KMS-11 (cell line): ENCODE measurements at regions not wholly inside any gene's neighbourhood (a gene's known extent, or its start where the extent isn't known, plus 50 kb on each side); places are given as distances from the start of the nearest gene placed in this dataset.

Experiments
- H2AFZ ChIP-seq: fragments of 200-600 bp; sonication (generic); 2 replicates; pipeline ENCODE4 v1.6.1; 2016; ENCODE audit warnings: antibody characterized with exemption, mixed run types, low read depth
- H3K27ac ChIP-seq: fragments of 200-600 bp; sonication (generic); 2 replicates; pipeline ENCODE4 v1.6.1; 2016; ENCODE audit warnings: mild to moderate bottlenecking, mixed run types
- H3K27me3 ChIP-seq: fragments of 200-600 bp; sonication (generic); 2 replicates; pipeline ENCODE4 v1.6.1; 2017; ENCODE audit warnings: mild to moderate bottlenecking, low read depth, mixed run types, moderate library complexity; ENCODE audit not compliant: insufficient read depth
- H3K36me3 ChIP-seq: fragments of 200-600 bp; sonication (generic); 2 replicates; pipeline ENCODE4 v1.6.1; 2017; ENCODE audit warnings: mild to moderate bottlenecking, mixed run types; ENCODE audit not compliant: insufficient read depth
- H3K4me1 ChIP-seq: fragments of 200-600 bp; sonication (generic); 2 replicates; pipeline ENCODE4 v1.6.1; 2016; ENCODE audit warnings: mild to moderate bottlenecking, low read depth, mixed run types; ENCODE audit not compliant: poor library complexity, severe bottlenecking
- H3K4me2 ChIP-seq: fragments of 200-600 bp; sonication (generic); 2 replicates; pipeline ENCODE4 v1.7.0; 2016; ENCODE audit warnings: mild to moderate bottlenecking, mixed run types
- H3K4me3 ChIP-seq: fragments of 200-600 bp; sonication (generic); IDR thresholded peaks from 2 replicates; pipeline ENCODE4 v1.6.1; 2017; ENCODE audit warnings: low read depth, low read length, mixed read lengths; ENCODE audit not compliant: insufficient read depth
- H3K79me2 ChIP-seq: fragments of 200-600 bp; sonication (generic); 2 replicates; pipeline ENCODE4 v1.6.1; 2016; ENCODE audit warnings: low read depth, mixed run types; ENCODE audit not compliant: insufficient read depth
- H3K9ac ChIP-seq: fragments of 200-600 bp; sonication (generic); 2 replicates; pipeline ENCODE4 v1.6.1; 2016; ENCODE audit warnings: mild to moderate bottlenecking, mixed run types
- H4K20me1 ChIP-seq: fragments of 200-600 bp; sonication (generic); 2 replicates; pipeline ENCODE4 v1.6.1; 2016; ENCODE audit warnings: mild to moderate bottlenecking, mixed run types; ENCODE audit not compliant: insufficient read depth
- TF ChIP-seq, protein P1 (sequence below): fragments of 200-600 bp; sonication (generic); conservative IDR thresholded peaks from 2 replicates; pipeline ENCODE4 v1.6.1; 2017; ENCODE audit warnings: low read depth, mild to moderate bottlenecking, antibody characterized with exemption, low read length, moderate library complexity, mixed read lengths

DNA sequence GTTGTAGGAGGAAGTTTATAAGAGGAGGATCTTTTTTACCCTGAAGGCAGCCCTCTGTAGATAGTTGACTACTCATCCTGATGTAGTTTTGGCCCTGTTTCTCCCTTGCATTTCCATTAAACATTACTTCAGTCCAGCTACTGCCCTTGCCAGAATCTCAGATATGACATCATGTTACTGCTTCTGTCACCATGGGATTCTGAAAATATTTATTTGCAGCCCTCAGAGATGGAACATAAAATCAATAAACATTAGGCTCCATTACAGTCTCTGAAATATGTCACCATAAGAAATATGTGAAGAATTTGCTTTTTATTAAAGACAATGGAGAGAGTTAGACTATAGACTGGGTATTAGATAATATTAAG is 68.7 kb upstream of the STK39 start:
- peaks cover 21% of the 10 kb centered on the region for H3K4me1 ChIP-seq
- H3K79me2 ChIP-seq: no peaks in the 10 kb centered on the region
- no peaks in the 10 kb centered on the region for H3K27me3 ChIP-seq
- no peak overlapping the region for H3K9ac ChIP-seq
- H3K4me2 ChIP-seq: no peak overlapping the region
- H3K27ac ChIP-seq: no peak overlapping the region
- no peak overlapping the region for H3K4me3 ChIP-seq
- no peaks in the 10 kb centered on the region for H4K20me1 ChIP-seq
- TF ChIP-seq, protein P1, sequence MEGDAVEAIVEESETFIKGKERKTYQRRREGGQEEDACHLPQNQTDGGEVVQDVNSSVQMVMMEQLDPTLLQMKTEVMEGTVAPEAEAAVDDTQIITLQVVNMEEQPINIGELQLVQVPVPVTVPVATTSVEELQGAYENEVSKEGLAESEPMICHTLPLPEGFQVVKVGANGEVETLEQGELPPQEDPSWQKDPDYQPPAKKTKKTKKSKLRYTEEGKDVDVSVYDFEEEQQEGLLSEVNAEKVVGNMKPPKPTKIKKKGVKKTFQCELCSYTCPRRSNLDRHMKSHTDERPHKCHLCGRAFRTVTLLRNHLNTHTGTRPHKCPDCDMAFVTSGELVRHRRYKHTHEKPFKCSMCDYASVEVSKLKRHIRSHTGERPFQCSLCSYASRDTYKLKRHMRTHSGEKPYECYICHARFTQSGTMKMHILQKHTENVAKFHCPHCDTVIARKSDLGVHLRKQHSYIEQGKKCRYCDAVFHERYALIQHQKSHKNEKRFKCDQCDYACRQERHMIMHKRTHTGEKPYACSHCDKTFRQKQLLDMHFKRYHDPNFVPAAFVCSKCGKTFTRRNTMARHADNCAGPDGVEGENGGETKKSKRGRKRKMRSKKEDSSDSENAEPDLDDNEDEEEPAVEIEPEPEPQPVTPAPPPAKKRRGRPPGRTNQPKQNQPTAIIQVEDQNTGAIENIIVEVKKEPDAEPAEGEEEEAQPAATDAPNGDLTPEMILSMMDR: no peak
- no peak overlapping the region for H2AFZ ChIP-seq
- no peaks in the 10 kb centered on the region for H3K36me3 ChIP-seq

DNA sequence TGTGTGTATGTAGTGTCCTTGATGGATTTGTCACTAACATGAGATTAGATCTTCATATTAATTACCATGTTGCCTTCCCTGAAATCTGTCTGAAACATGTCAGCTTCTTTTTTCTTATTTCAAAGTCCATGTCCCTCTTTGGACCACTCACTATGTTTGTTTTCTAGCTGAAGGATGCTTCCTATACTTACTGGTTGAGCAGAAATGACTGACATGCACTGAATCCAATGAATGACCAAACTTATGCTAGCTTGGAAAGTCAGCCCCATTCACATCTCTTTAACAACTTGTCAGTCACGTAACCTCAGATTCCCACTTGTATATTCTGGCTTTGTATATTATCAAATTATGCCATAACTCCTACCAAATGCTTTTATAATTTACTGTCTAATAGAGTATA is 69.9 kb upstream of the STK39 start:
- no peaks in the 10 kb centered on the region for H3K36me3 ChIP-seq
- no peak overlapping the region for H3K4me3 ChIP-seq
- no peak overlapping the region for H3K4me2 ChIP-seq
- no peaks in the 10 kb centered on the region for H3K79me2 ChIP-seq
- TF ChIP-seq, protein P1: no peak
- no peak overlapping the region for H3K27ac ChIP-seq
- no peak overlapping the region for H3K9ac ChIP-seq
- H4K20me1 ChIP-seq: no peaks in the 10 kb centered on the region
- no peak overlapping the region for H2AFZ ChIP-seq
- H3K27me3 ChIP-seq: no peaks in the 10 kb centered on the region
- peaks cover 9% of the 10 kb centered on the region for H3K4me1 ChIP-seq

DNA sequence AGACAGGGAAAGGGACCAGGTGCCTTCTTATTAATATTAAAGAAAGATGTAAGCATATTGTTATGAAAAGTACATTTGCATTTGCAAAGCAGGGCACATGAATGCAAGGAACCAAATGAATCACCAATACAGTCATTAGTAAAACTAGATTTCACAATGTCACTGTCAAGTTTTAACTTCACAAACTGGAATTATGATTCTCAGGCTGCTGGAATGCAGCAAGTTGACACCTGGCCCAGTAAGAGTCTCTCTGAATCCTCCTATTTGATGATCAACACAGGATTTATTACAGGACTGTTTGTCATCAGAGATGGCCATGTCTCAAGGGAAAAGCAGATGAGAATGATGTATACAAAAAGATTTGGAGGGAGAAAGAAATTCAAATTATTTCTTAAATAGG is 72.9 kb upstream of the STK39 start:
- H3K4me3 ChIP-seq: no peak overlapping the region
- H3K27me3 ChIP-seq: no peaks in the 10 kb centered on the region
- TF ChIP-seq, protein P1: no peak
- no peak overlapping the region for H3K27ac ChIP-seq
- H3K36me3 ChIP-seq: no peaks in the 10 kb centered on the region
- no peaks in the 10 kb centered on the region for H3K4me1 ChIP-seq
- no peaks in the 10 kb centered on the region for H4K20me1 ChIP-seq
- no peak overlapping the region for H2AFZ ChIP-seq
- H3K9ac ChIP-seq: no peak overlapping the region
- no peak overlapping the region for H3K4me2 ChIP-seq
- H3K79me2 ChIP-seq: no peaks in the 10 kb centered on the region

DNA sequence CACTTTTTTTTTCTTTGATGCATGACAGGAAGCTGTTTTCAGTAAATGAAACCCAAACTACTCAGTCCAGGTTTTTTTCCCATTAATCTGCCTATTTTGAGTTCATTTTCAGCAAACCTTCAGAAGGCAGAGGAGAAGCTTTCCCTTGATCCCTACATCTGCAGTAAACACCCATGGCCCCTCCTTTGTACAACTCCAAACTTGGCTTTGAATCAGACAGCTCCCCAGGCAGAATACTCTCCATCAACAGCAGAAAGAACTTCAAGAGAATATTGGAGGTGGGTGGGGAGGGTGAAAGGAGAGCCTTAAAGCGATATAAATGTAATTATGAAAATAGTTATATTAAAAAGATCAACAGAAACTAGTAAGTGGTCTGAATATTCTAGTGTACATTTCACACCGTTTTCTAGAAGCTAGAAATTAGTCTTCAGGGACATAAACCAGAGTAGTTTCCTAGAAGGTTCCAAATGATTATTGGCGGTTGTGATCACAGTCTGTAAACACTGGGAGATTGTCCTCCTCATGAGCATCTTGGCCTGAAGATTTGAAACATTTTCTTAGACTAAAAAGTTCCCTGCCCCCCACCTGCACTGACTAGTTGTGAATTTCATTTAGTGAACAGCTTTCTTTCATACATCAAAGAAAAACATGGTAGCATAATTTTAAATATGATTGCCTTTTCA is 75.1 kb upstream of the STK39 start:
- Histone ChIP-seq H3K27ac (no peak overlapping the region), H2AFZ (no peak overlapping the region), H4K20me1 (no peaks in the 10 kb centered on the region), H3K4me3 (no peak overlapping the region), H3K27me3 (no peaks in the 10 kb centered on the region), H3K79me2 (no peaks in the 10 kb centered on the region), H3K9ac (no peak overlapping the region), H3K4me1 (peaks cover under 1% of the 10 kb centered on the region), H3K36me3 (no peaks in the 10 kb centered on the region), H3K4me2 (no peak overlapping the region)
- TF ChIP-seq, protein P1: no peak
